ENCODE measurements at regions not wholly inside any gene's neighbourhood (a gene's known extent, or its start where the extent isn't known, plus 50 kb on each side); places are given as distances from the start of the nearest gene placed in this dataset.
A peak's percentile ranks its signal among the peaks of the same experiment; 100 is the strongest.

DNA sequence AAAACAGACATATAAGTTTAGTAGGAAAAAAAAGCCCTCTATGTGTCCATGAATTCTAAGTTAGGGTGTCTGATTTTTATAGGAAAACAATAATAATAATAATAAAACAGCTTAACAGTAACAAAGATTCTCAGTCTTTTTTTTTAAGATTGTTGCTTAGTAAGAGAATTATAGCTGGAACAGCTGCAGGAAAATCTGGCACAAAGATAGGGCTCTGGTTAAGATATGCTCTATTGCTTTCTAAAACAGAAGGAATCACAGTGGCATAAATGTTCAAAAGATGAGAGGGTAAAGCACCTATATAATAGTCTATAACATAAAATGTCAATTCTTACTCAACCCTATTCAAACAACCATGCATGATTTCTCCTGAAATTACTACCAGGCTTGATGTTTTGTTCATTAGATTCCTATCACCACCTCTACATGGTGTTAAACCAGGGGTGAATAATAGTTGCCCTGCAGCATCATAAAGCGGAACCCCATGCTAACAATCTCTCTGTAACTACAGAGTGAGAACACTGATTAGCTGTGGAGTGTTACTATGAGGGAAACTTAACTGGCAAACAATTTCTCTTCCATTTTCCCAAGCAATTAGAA lies 541.4 kb upstream of the MIR17HG start:
- no peak overlapping the region for H3K27ac ChIP-seq (ENCODE audit: extremely low read depth, low read depth, low read length)
- WGBS (ENCODE audit: insufficient coverage, low coverage, missing lambda C conversion rate): 8% methylated on average over 1 of the region's 1 CpG
- no peaks in the 10 kb centered on the region for H3K36me3 ChIP-seq (ENCODE audit: control insufficient read depth, insufficient read depth, low read length)
- ChIA-PET CTCF (ENCODE audit: low intra/inter-chr PET ratio) (no interaction called here), POLR2A (interaction anchor here (1.2 kb wide), 1 partner anchor 11 kb away, joined by 3 read pairs; no protein-coding TSS in a partner anchor)
- no peak for FAIRE-seq
- no peak overlapping the region for H2AFZ ChIP-seq (ENCODE audit: low read depth, low read length)
- no peak for ATAC-seq
- no peaks in the 10 kb centered on the region for H3K27me3 ChIP-seq (ENCODE audit: control insufficient read depth in 2 of 2, insufficient read depth in 2 of 2, low read length in 2 of 2)
- no peaks in the 10 kb centered on the region; the same call in 1 of the 2 replicates for H3K9me3 ChIP-seq (replicated peaks; ENCODE audit: control insufficient read depth, insufficient read depth, low read depth, low read length)
- no peak overlapping the region for H3K4me2 ChIP-seq (ENCODE audit: insufficient read depth, low read length)
- TF ChIP-seq HDGF (IDR thresholded peaks at IDR 0.05): no peak
- TF ChIP-seq HOXB6 (CRISPR knock-in tag; IDR thresholded peaks at IDR 0.05; ENCODE audit: borderline replicate concordance): no peak
- TF ChIP-seq SMARCA4 (IDR thresholded peaks at IDR 0.05): no peak
- no peak for TF ChIP-seq TCF3 (CRISPR knock-in tag; IDR thresholded peaks at IDR 0.05)
- TF ChIP-seq E2F3 (CRISPR knock-in tag; IDR thresholded peaks at IDR 0.05): no peak
- 0 out of 2 replicates have a peak, but pooled peaks have one; percentile 28 for TF ChIP-seq ZNF507 (tag; conservative IDR thresholded peaks at IDR 0.05)
- no peak for TF ChIP-seq LEF1 (IDR thresholded peaks at IDR 0.05)
- TF ChIP-seq ZNF551 (CRISPR knock-in tag; IDR thresholded peaks at IDR 0.05): no peak
- TF ChIP-seq RAD51 (IDR thresholded peaks at IDR 0.05; ENCODE audit: borderline replicate concordance, low read depth): no peak
- DNase-seq (ENCODE audit: extremely low read depth in 1 of 4, low spot score in 3 of 4): no peak
- BruUV-seq (replicated peaks): no TSS peak
- H3K4me1 ChIP-seq (replicated peaks in 1 of 2; ENCODE audit: control insufficient read depth in 2 of 2, insufficient read depth in 2 of 2, low read length in 2 of 2): no peaks in the 10 kb centered on the region
- no peaks in the 10 kb centered on the region for H3K9me1 ChIP-seq (ENCODE audit: control insufficient read depth, insufficient read depth, low read length)
- intact Hi-C loops (cut with micrococcal nuclease): no loop called here
- no peak overlapping the region for H3K9ac ChIP-seq (ENCODE audit: insufficient read depth in 1 of 2, low read depth in 2 of 2, low read length in 2 of 2)
- in situ Hi-C loops (cut with MboI): no loop called here
- H3K79me2 ChIP-seq (ENCODE audit: control insufficient read depth, insufficient read depth, low read length): no peaks in the 10 kb centered on the region
- no peaks in the 10 kb centered on the region for H4K20me1 ChIP-seq (replicated peaks; ENCODE audit: control insufficient read depth, insufficient read depth, low read length)
- no peak overlapping the region for H3K4me3 ChIP-seq

Data from K562 (cell line).